GM13977 (cell line): ENCODE measurements at regions not wholly inside any gene's neighbourhood (a gene's known extent, or its start where the extent isn't known, plus 50 kb on each side); places are given as distances from the start of the nearest gene placed in this dataset.

ENCODE experiments used
- DNase-seq: peaks from one replicate; pipeline ENCODE4 v3.0.0; 2012; ENCODE audit warnings: low spot score
- CTCF ChIP-seq: IDR thresholded peaks from 2 replicates; pipeline ENCODE4 v1.5.1; 2012; ENCODE audit warnings: mild to moderate bottlenecking, control low read depth; ENCODE audit not compliant: insufficient read depth; ENCODE audit errors: extremely low read depth, missing control alignments
- in situ Hi-C: fragments of 300-500 bp; cut with MboI; formaldehyde crosslinking; loops from one replicate; pipeline ENCODE4 v1.12.0; 2022; ENCODE audit warnings: low sequenced_read_pairs, low pct_unique_long_range_greater_than_20kb, mixed read lengths, inconsistent platforms; ENCODE audit not compliant: unreplicated experiment

GRCh38 chr4:101515566-101515965, 168.2 kb upstream of the PPP3CA start:
- in situ Hi-C loops = no loop called here
- TF ChIP-seq CTCF = no peak
- no peak for DNase-seq

GRCh38 chr4:101515099-101515498, 167.8 kb upstream of the PPP3CA start:
- in situ Hi-C loops = no loop called here
- DNase-seq = no peak
- TF ChIP-seq CTCF = no peak

DNA sequence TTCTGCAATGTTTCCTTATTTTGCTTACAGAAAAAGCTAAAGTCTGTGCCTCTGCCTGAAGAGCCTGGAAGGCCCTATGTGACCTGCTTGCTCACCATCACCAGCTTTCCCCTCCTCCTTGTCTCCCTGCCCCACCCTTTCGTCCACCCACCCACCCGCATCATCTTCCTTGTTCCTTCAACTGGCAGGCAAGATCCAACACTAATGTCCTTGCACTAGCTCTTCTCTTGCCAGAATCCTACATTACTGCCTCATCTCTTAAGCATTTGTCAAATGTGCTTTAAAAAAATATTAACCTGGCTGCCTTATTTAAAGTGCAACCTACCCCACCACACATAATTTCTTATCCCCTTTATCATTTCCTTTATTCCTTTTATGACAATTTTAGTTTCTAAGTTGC, 165.1 kb upstream of the PPP3CA start:
- TF ChIP-seq CTCF = no peak
- no peak for DNase-seq
- in situ Hi-C loops = no loop called here

DNA sequence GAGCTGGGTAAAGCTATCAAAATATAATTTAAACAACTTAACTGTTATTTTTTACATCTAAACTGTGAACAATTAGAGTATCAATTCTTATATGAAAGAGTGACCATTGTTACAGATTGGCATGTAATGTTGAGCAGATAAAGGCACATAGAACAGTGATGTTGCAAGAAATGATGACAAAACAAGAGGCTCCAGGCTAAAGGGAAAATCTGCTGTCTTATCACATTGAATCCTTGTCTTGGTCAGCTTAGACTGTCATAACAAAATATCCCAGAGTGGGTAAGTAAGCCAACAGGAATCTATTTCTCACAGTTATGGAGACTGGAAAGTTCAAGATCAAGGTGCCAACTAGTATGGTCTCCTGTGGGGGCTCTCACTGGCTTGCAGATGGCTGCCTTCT, 154.1 kb upstream of the PPP3CA start:
- no peak for DNase-seq
- no peak for TF ChIP-seq CTCF
- in situ Hi-C loops = no loop called here

DNA sequence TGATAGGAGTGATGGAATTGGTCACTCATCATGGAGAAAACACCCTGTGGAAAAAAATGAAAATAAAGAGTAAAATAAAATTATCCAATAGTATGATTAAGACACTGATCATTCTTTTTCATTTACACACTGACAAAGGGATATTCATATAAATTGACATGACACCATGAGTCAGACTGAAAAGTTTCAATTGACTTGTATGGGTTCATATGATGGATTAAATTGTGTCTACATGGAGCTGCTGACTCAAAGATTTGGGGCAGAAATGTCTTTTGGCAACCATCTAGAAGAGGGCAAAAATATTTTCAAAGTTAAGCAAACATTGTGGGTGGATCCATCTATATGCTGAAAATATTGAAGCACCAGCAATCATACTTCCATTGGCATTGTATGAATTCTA, 153.4 kb upstream of the PPP3CA start:
- no peak for DNase-seq
- in situ Hi-C loops = no loop called here
- TF ChIP-seq CTCF = no peak

DNA sequence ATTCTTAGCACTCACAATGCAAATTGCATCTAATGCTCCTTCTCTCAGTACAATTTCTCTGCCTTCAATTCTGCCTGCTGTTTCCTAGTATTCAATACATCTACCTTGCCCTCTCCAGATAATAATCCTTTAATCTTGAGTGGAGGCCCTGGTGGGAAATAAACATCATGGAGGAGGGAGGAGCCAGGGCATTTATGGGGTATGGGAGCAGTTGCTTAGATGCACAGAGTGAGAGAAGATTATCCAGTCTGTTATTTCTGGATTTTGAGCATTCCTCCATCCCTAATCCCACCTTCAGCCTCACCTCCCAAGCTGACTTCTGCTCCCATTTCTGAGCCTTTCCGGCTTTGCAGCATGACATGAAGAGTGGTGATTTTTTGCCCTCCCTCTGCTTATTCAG, 127.9 kb upstream of the PPP3CA start:
- DNase-seq = no peak
- no peak for TF ChIP-seq CTCF
- in situ Hi-C loops = no loop called here

GRCh38 chr4:101471201-101471600, 123.9 kb upstream of the PPP3CA start:
- DNase-seq = no peak
- in situ Hi-C loops = no loop called here
- TF ChIP-seq CTCF = no peak
